NCI-H774 (cell line): ENCODE measurements at regions not wholly inside any gene's neighbourhood (a gene's known extent, or its start where the extent isn't known, plus 50 kb on each side); places are given as distances from the start of the nearest gene placed in this dataset.
A peak's percentile ranks its signal among the peaks of the same experiment; 100 is the strongest.
"Not testable (repeated sequence)": the region's sequence is repeated elsewhere in the genome, so short reads cannot be mapped to it uniquely, and the experiment has no call there.

Experiments used
- DNase-seq: peaks from one replicate; lab custom pipeline; 2025; lab: John Stamatoyannopoulos, UW

- no peak for DNase-seq
Observed at GRCh38 chr5:5751498-5751897, 329.0 kb downstream of the ICE1 start.

- DNase-seq: no peak
Observed at GRCh38 chr5:5741418-5741817, 318.9 kb downstream of the ICE1 start.

GRCh38 chr5:5739490-5739945 is 317.0 kb downstream of the ICE1 start:
- no peak for DNase-seq

- no peak for DNase-seq
Observed at GRCh38 chr5:5738797-5739489, 316.5 kb downstream of the ICE1 start.

GRCh38 chr5:5736007-5736406 is 313.5 kb downstream of the ICE1 start:
- DNase-seq: no peak

GRCh38 chr5:5733058-5733457 is 310.6 kb downstream of the ICE1 start:
- not testable (repeated sequence) for DNase-seq

- no peak for DNase-seq
Observed at GRCh38 chr5:5726401-5726800, 303.9 kb downstream of the ICE1 start.

- no peak for DNase-seq
Observed at GRCh38 chr5:5721881-5722280, 299.4 kb downstream of the ICE1 start.

GRCh38 chr5:5719292-5719691 is 296.8 kb downstream of the ICE1 start:
- no peak for DNase-seq

GRCh38 chr5:5716665-5717064 is 294.2 kb downstream of the ICE1 start:
- DNase-seq: no peak

GRCh38 chr5:5711592-5711991 is 289.1 kb downstream of the ICE1 start:
- DNase-seq: no peak

GRCh38 chr5:5711112-5711511 is 288.6 kb downstream of the ICE1 start:
- DNase-seq: peak; percentile 86

- peak; percentile 40 for DNase-seq
Observed at GRCh38 chr5:5710471-5710870, 288.0 kb downstream of the ICE1 start.

- DNase-seq: no peak
Observed at GRCh38 chr5:5708367-5708919, 286.0 kb downstream of the ICE1 start.

- DNase-seq: no peak
Observed at GRCh38 chr5:5705010-5705409, 282.5 kb downstream of the ICE1 start.

GRCh38 chr5:5704352-5704751 is 281.9 kb downstream of the ICE1 start:
- DNase-seq: no peak

- no peak for DNase-seq
Observed at GRCh38 chr5:5702934-5703333, 280.5 kb downstream of the ICE1 start.

- DNase-seq: no peak
Observed at GRCh38 chr5:5700549-5700948, 278.1 kb downstream of the ICE1 start.

- no peak for DNase-seq
Observed at GRCh38 chr5:5699062-5699461, 276.6 kb downstream of the ICE1 start.

- no peak for DNase-seq
Observed at GRCh38 chr5:5695266-5695665, 272.8 kb downstream of the ICE1 start.

GRCh38 chr5:5688925-5689310 is 266.4 kb downstream of the ICE1 start:
- DNase-seq: no peak

GRCh38 chr5:5688194-5688924 is 265.9 kb downstream of the ICE1 start:
- DNase-seq: no peak

GRCh38 chr5:5687113-5687512 is 264.6 kb downstream of the ICE1 start:
- no peak for DNase-seq
